MM.1S (cell line): ENCODE measurements at regions not wholly inside any gene's neighbourhood (a gene's known extent, or its start where the extent isn't known, plus 50 kb on each side); places are given as distances from the start of the nearest gene placed in this dataset.

Source experiments
- DNase-seq: peaks from one replicate; pipeline ENCODE4 v3.0.0-alpha.2; 2015
- H2AFZ ChIP-seq: fragments of 300-600 bp; sonication (generic); 2 replicates; pipeline ENCODE4 v1.6.0; 2016; ENCODE audit warnings: antibody characterized with exemption, low read length
- H3F3A ChIP-seq: fragments of 300-600 bp; sonication (generic); 2 replicates; pipeline ENCODE4 v1.6.1; 2016; ENCODE audit warnings: mild to moderate bottlenecking, antibody characterized with exemption, low read length, moderate library complexity, mixed read lengths; ENCODE audit not compliant: insufficient read depth
- H3K27ac ChIP-seq: fragments of 300-600 bp; sonication (generic); 2 replicates; pipeline ENCODE4 v1.5.1; 2016; ENCODE audit warnings: mild to moderate bottlenecking, low read length
- H3K27me3 ChIP-seq: fragments of 300-600 bp; sonication (generic); replicated peaks from 2 replicates; pipeline ENCODE4 v1.6.0; 2016; ENCODE audit warnings: low read length; ENCODE audit not compliant: insufficient read depth
- H3K36me3 ChIP-seq: fragments of 300-600 bp; sonication (generic); replicated peaks from 2 replicates; pipeline ENCODE4 v1.6.1; 2016; ENCODE audit warnings: mild to moderate bottlenecking, low read length, mixed read lengths; ENCODE audit not compliant: insufficient read depth
- H3K4me1 ChIP-seq: fragments of 300-600 bp; sonication (generic); 2 replicates; pipeline ENCODE4 v1.6.1; 2016; ENCODE audit warnings: low read length, mixed read lengths
- H3K4me2 ChIP-seq: fragments of 300-600 bp; sonication (generic); 2 replicates; pipeline ENCODE4 v1.6.0; 2016; ENCODE audit warnings: low read depth, low read length
- H3K4me3 ChIP-seq: fragments of 300-600 bp; sonication (generic); 2 replicates; pipeline ENCODE4 v1.5.1; 2016; ENCODE audit warnings: low read length, mixed read lengths
- H3K79me2 ChIP-seq: fragments of 300-600 bp; sonication (generic); 2 replicates; pipeline ENCODE4 v1.6.1; 2016; ENCODE audit warnings: mixed run types, low read length, mixed read lengths
- H3K9ac ChIP-seq: fragments of 300-600 bp; sonication (generic); 2 replicates; pipeline ENCODE4 v1.6.1; 2016; ENCODE audit warnings: low read length, mixed read lengths
- H3K9me2 ChIP-seq: fragments of 300-600 bp; sonication (generic); replicated peaks from 2 replicates; pipeline ENCODE4 v1.6.1; 2016; ENCODE audit warnings: mild to moderate bottlenecking, low read length, mixed read lengths; ENCODE audit not compliant: insufficient read depth
- H3K9me3 ChIP-seq: fragments of 300-600 bp; sonication (generic); replicated peaks from 2 replicates; pipeline ENCODE4 v1.6.1; 2016; ENCODE audit warnings: mild to moderate bottlenecking, low read length, mixed read lengths; ENCODE audit not compliant: insufficient read depth
- H4K20me1 ChIP-seq: fragments of 300-600 bp; sonication (generic); 2 replicates; pipeline ENCODE4 v1.6.1; 2016; ENCODE audit warnings: mild to moderate bottlenecking, low read length, moderate library complexity, mixed read lengths; ENCODE audit not compliant: insufficient read depth
- CTCF ChIP-seq: fragments of 300-600 bp; sonication (generic); IDR thresholded peaks from 2 replicates; pipeline ENCODE4 v1.5.1; 2016; ENCODE audit warnings: antibody characterized with exemption, low read length, mixed read lengths
- EZH2 ChIP-seq: fragments of 300-600 bp; sonication (generic); optimal IDR thresholded peaks from 2 replicates; pipeline ENCODE3; 2017; ENCODE audit warnings: low read depth, mild to moderate bottlenecking, antibody characterized with exemption, low read length, mixed read lengths
- EZH2phosphoT487 ChIP-seq: fragments of 300-600 bp; sonication (generic); IDR thresholded peaks from 2 replicates; pipeline ENCODE4 v1.6.1; 2018; ENCODE audit warnings: antibody characterized with exemption, low read length

DNA sequence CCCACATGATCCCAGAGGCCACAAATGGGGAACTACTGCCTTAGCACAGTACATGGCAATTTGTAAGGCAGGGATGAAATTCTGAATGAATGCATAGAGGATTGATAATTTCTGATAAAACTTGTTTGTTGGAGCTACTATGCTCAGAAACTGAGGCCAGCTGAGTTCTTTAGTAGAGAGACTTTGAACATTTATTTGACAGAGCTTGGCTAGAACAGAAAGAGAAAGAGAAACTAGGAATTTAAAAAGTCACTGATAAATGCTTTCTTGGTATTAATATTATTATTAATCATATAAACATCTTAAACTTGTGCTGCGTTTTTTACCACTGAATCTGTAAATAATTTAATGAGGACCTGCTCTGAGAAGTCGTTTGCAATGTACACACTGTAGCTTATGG is 923.7 kb upstream of the CNTNAP5 start:
- Histone ChIP-seq H3K4me1 (peaks cover 3% of the 10 kb centered on the region; the same call in 1 of the 2 replicates), H4K20me1 (no peaks in the 10 kb centered on the region), H3K9me2 (no peaks in the 10 kb centered on the region), H3K4me2 (peak overlapping the region; percentile 27; the same call in 1 of the 2 replicates), H3K36me3 (no peaks in the 10 kb centered on the region), H2AFZ (0 out of 2 replicates have a peak overlapping the region, but pooled peaks have one; percentile 23), H3K27me3 (no peaks in the 10 kb centered on the region), H3K27ac (no peak overlapping the region), H3K9ac (no peak overlapping the region), H3K4me3 (no peak overlapping the region), H3F3A (no peaks in the 10 kb centered on the region), H3K9me3 (no peaks in the 10 kb centered on the region), H3K79me2 (no peaks in the 10 kb centered on the region)
- DNase-seq = peak; percentile 18
- TF ChIP-seq EZH2phosphoT487 (no peak), EZH2 (no peak), CTCF (no peak)

GRCh38 chr2:123103902-123104301 is 921.2 kb upstream of the CNTNAP5 start:
- no peak for TF ChIP-seq EZH2phosphoT487
- TF ChIP-seq CTCF = no peak
- TF ChIP-seq EZH2 = no peak
- H4K20me1 ChIP-seq = no peaks in the 10 kb centered on the region
- no peaks in the 10 kb centered on the region for H3K36me3 ChIP-seq
- H3K9me2 ChIP-seq = no peaks in the 10 kb centered on the region
- H2AFZ ChIP-seq = no peak overlapping the region
- H3F3A ChIP-seq = no peaks in the 10 kb centered on the region
- no peaks in the 10 kb centered on the region for H3K4me1 ChIP-seq
- H3K79me2 ChIP-seq = no peaks in the 10 kb centered on the region
- no peak overlapping the region for H3K4me3 ChIP-seq
- no peaks in the 10 kb centered on the region for H3K27me3 ChIP-seq
- H3K4me2 ChIP-seq = no peak overlapping the region
- H3K27ac ChIP-seq = no peak overlapping the region
- DNase-seq = no peak
- H3K9me3 ChIP-seq = no peaks in the 10 kb centered on the region
- H3K9ac ChIP-seq = no peak overlapping the region

GRCh38 chr2:123116595-123116994 is 908.5 kb upstream of the CNTNAP5 start:
- Histone ChIP-seq H3K9ac (no peak overlapping the region), H3K36me3 (no peaks in the 10 kb centered on the region), H3K9me3 (no peaks in the 10 kb centered on the region), H3K4me1 (no peaks in the 10 kb centered on the region), H3K4me2 (no peak overlapping the region), H3F3A (no peaks in the 10 kb centered on the region), H3K27me3 (no peaks in the 10 kb centered on the region), H4K20me1 (no peaks in the 10 kb centered on the region), H3K9me2 (no peaks in the 10 kb centered on the region), H2AFZ (no peak overlapping the region), H3K4me3 (no peak overlapping the region), H3K79me2 (no peaks in the 10 kb centered on the region), H3K27ac (no peak overlapping the region)
- TF ChIP-seq EZH2 = no peak
- TF ChIP-seq CTCF = no peak
- TF ChIP-seq EZH2phosphoT487 = no peak
- DNase-seq = no peak
